ENCODE measurements at regions not wholly inside any gene's neighbourhood (a gene's known extent, or its start where the extent isn't known, plus 50 kb on each side); places are given as distances from the start of the nearest gene placed in this dataset.

DNA sequence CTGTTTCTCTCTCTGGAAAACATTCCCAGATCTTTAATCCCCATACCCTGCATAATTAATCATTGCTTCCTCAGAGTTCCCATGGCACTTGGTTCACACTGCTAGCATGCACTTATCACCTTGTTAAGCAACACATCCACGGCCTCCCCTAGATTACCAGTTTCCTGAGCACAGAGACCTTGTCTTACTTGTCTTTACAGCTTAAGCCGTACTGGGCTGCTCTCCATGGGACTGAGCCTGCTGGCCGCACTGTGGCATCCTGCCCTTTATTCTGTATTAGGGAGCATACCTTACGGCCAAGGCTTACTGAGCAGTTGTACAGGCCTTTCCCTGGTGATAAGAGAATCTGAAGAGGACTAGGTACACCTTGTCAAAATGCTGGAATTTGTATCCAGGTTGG is 190.2 kb downstream of the REEP3 start:
- H4K20me1 ChIP-seq (ENCODE audit: insufficient read depth, poor library complexity, severe bottlenecking): no peaks in the 10 kb centered on the region
- no peaks in the 10 kb centered on the region for H3K9me2 ChIP-seq (replicated peaks; ENCODE audit: insufficient read depth)
- H3K9me3 ChIP-seq (ENCODE audit: low read depth): no peaks in the 10 kb centered on the region
- H3K4me1 ChIP-seq (ENCODE audit: insufficient read depth): peaks cover 34% of the 10 kb centered on the region
- H3K79me2 ChIP-seq: no peaks in the 10 kb centered on the region
- peak; percentile 53 for DNase-seq (ENCODE audit: low spot score)
- no peaks in the 10 kb centered on the region for H3K27me3 ChIP-seq
- H3K4me3 ChIP-seq: no peak overlapping the region
- 52% methylated on average over 4 of the region's 4 CpGs for WGBS (ENCODE audit: low lambda C conversion rate, missing lambda C conversion rate)
- no peak overlapping the region for H3K4me2 ChIP-seq
- peak overlapping the region; percentile 77 for H3K27ac ChIP-seq
- H2AFZ ChIP-seq: no peak overlapping the region
- TF ChIP-seq, protein P1, sequence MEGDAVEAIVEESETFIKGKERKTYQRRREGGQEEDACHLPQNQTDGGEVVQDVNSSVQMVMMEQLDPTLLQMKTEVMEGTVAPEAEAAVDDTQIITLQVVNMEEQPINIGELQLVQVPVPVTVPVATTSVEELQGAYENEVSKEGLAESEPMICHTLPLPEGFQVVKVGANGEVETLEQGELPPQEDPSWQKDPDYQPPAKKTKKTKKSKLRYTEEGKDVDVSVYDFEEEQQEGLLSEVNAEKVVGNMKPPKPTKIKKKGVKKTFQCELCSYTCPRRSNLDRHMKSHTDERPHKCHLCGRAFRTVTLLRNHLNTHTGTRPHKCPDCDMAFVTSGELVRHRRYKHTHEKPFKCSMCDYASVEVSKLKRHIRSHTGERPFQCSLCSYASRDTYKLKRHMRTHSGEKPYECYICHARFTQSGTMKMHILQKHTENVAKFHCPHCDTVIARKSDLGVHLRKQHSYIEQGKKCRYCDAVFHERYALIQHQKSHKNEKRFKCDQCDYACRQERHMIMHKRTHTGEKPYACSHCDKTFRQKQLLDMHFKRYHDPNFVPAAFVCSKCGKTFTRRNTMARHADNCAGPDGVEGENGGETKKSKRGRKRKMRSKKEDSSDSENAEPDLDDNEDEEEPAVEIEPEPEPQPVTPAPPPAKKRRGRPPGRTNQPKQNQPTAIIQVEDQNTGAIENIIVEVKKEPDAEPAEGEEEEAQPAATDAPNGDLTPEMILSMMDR (IDR thresholded peaks at IDR 0.05; ENCODE audit: poor library complexity): no peak
- TF ChIP-seq EZH2 (IDR thresholded peaks at IDR 0.05; ENCODE audit: borderline replicate concordance) (no peak), EZH2phosphoT487 (IDR thresholded peaks at IDR 0.05; ENCODE audit: low read depth, severe bottlenecking, unreplicated experiment) (no peak)
- H3K36me3 ChIP-seq (replicated peaks; ENCODE audit: insufficient read depth, low read depth): no peaks in the 10 kb centered on the region

DNA sequence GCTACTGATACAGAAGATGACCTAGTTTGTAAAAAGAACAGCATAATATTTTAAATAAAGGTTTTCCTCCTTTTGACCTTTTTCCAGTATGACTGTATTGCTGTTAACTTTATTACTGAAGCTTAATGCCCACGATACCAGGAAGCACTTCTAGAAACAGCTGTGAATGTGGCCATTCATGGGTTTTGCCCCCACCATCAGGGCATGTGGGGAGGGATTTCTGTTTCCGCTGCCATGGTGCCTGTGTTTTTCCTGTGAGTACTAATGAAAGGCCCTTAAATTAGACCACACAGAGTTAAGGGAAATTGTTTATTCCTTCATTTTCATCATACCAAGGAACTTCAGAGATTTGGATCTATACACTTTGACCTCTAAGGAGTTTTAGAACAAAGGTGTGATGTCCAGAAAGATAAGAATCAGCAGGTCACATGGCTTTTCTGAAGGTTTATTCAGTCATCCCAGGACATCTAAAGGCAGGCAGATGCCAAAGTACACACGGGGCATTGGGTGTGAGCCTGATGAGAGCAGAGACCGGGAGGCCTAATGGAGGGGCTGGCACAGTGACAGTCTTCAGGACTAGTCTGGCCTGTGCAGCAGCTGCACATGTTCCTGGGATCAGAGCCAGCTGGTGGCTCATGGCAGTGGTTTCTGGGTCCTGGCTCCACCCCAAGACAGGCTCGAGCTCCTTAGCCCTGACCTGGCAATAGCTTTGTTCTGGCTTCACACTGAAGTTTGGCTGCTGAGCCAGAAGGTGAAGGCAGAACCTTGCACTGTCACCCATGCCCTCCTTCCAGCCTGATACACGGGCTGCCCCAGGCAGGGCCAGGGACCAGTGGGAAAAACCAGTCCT is 190.9 kb downstream of the REEP3 start:
- Histone ChIP-seq H3K4me2 (peak overlapping the region; percentile 68), H2AFZ (no peak overlapping the region), H4K20me1 (ENCODE audit: insufficient read depth, poor library complexity, severe bottlenecking) (no peaks in the 10 kb centered on the region), H3K36me3 (replicated peaks; ENCODE audit: insufficient read depth, low read depth) (no peaks in the 10 kb centered on the region), H3K4me1 (ENCODE audit: insufficient read depth) (peaks cover 34% of the 10 kb centered on the region), H3K4me3 (no peak overlapping the region), H3K9me3 (ENCODE audit: low read depth) (no peaks in the 10 kb centered on the region), H3K9me2 (replicated peaks; ENCODE audit: insufficient read depth) (no peaks in the 10 kb centered on the region), H3K27me3 (no peaks in the 10 kb centered on the region), H3K79me2 (no peaks in the 10 kb centered on the region), H3K27ac (peak overlapping the region; percentile 77)
- WGBS (ENCODE audit: low lambda C conversion rate, missing lambda C conversion rate): 40% methylated on average over 6 of the region's 6 CpGs
- peak; percentile 84 for DNase-seq (ENCODE audit: low spot score)
- TF ChIP-seq EZH2phosphoT487 (IDR thresholded peaks at IDR 0.05; ENCODE audit: low read depth, severe bottlenecking, unreplicated experiment) (no peak), EZH2 (IDR thresholded peaks at IDR 0.05; ENCODE audit: borderline replicate concordance) (no peak)
- TF ChIP-seq, protein P1 (IDR thresholded peaks at IDR 0.05; ENCODE audit: poor library complexity): no peak

DNA sequence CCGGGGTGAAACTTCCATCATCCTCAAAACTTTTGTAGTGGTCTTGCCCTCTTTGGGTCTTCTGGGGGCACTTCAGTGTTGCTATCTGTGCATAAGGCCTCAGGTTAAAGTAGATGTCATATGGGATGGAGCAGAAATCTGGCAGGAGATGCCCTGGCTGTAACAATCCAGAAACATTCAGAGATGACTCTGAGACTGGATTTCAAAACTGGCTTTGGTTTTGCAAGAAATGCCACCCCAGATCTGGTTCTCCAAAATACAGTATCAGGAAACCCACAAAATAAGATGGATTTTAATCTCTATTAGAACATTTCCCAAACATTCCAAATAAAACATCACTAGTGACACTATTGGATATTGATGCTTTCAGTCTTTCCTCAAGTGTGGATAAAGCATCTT is 191.5 kb downstream of the REEP3 start:
- Histone ChIP-seq H4K20me1 (ENCODE audit: insufficient read depth, poor library complexity, severe bottlenecking) (no peaks in the 10 kb centered on the region), H3K9me2 (replicated peaks; ENCODE audit: insufficient read depth) (no peaks in the 10 kb centered on the region), H3K4me1 (ENCODE audit: insufficient read depth) (peaks cover 34% of the 10 kb centered on the region), H2AFZ (no peak overlapping the region), H3K27ac (peak overlapping the region; percentile 77), H3K79me2 (no peaks in the 10 kb centered on the region), H3K4me2 (peak overlapping the region; percentile 68), H3K36me3 (replicated peaks; ENCODE audit: insufficient read depth, low read depth) (no peaks in the 10 kb centered on the region), H3K27me3 (no peaks in the 10 kb centered on the region), H3K9me3 (ENCODE audit: low read depth) (no peaks in the 10 kb centered on the region), H3K4me3 (no peak overlapping the region)
- no peak for DNase-seq (ENCODE audit: low spot score)
- WGBS (ENCODE audit: low lambda C conversion rate, missing lambda C conversion rate): 69% methylated on average over 1 of the region's 1 CpG
- TF ChIP-seq EZH2phosphoT487 (IDR thresholded peaks at IDR 0.05; ENCODE audit: low read depth, severe bottlenecking, unreplicated experiment) (no peak), EZH2 (IDR thresholded peaks at IDR 0.05; ENCODE audit: borderline replicate concordance) (no peak)
- TF ChIP-seq, protein P1 (IDR thresholded peaks at IDR 0.05; ENCODE audit: poor library complexity): no peak

Data from hepatocyte (in vitro differentiated cells).